ENCODE measurements at regions not wholly inside any gene's neighbourhood (a gene's known extent, or its start where the extent isn't known, plus 50 kb on each side); places are given as distances from the start of the nearest gene placed in this dataset.

GRCh38 chr5:173453167-173453566 lies 125.0 kb upstream of the STC2 start:
- no peak overlapping the region for H3K4me3 ChIP-seq (ENCODE audit: low read depth, low read length, poor library complexity, severe bottlenecking)
- intact Hi-C loops (cut with micrococcal nuclease; ENCODE audit: unreplicated experiment): no loop called here
- ChIA-PET POLR2A (ENCODE audit: low non-redundant PET) (no interaction called here), CTCF (no interaction called here)
- H3K4me1 ChIP-seq (ENCODE audit: insufficient read depth, low read length, poor library complexity, severe bottlenecking): no peaks in the 10 kb centered on the region
- no peaks in the 10 kb centered on the region for H3K27me3 ChIP-seq (replicated peaks; ENCODE audit: insufficient read depth, low read depth, low read length, poor library complexity)
- TF ChIP-seq EZH2 (IDR thresholded peaks at IDR 0.05; ENCODE audit: borderline replicate concordance, low read depth, low read length, poor library complexity, severe bottlenecking) (no peak), CTCF (conservative IDR thresholded peaks at IDR 0.05; ENCODE audit: low read depth, low read length) (no peak)
- DNase-seq (ENCODE audit: low spot score): no peak
- BruUV-seq (replicated peaks): no TSS peak
- no peaks in the 10 kb centered on the region for H3K9me3 ChIP-seq (ENCODE audit: low read depth, low read length, poor library complexity, severe bottlenecking)
- H3K27ac ChIP-seq (ENCODE audit: low read depth, low read length, poor library complexity, severe bottlenecking): no peak overlapping the region
- H3K36me3 ChIP-seq (ENCODE audit: insufficient read depth, low read length, poor library complexity, severe bottlenecking): no peaks in the 10 kb centered on the region

DNA sequence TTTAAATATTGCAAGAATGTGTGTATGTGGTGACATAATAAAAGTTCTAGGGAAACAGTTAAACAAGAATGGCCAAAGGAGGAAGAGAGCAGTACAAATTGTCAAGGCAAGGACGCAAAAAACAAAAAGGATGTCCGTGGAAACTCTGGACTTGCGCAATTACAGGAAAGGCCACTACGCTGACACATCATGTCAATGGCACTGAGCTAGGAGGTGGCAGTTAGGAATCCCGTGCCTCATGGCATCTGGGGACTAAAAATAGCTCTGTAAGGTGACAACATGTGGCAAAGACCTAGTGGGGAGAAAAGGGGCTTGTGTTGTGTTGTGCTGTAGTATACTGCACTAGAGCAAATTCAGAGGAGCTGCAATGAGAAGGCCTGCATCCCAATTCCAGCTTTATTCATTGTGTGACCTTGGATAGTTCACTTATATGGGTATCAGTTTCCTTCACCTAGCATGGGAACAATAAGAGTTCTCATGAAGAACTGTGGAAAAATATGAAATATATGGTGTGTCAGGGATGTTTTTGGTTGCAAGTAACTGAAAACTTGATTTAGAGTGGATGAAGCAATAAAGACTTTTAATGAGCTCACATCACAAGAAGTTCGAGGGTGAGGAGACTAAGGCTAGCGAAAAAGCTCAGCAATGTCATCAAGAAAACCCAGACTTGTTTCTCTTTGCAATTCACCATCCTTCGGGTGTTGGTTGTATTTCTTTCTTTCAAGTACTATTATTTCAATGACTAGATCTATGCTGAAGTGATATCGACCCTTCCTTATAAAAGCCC lies 124.1 kb upstream of the STC2 start:
- POLR2A ChIA-PET (ENCODE audit: low non-redundant PET): no interaction called here
- intact Hi-C loops (cut with micrococcal nuclease; ENCODE audit: unreplicated experiment): no loop called here
- no peaks in the 10 kb centered on the region for H3K9me3 ChIP-seq (ENCODE audit: low read depth, low read length, poor library complexity, severe bottlenecking)
- no peak for DNase-seq (ENCODE audit: low spot score)
- no peak overlapping the region for H3K4me3 ChIP-seq (ENCODE audit: low read depth, low read length, poor library complexity, severe bottlenecking)
- no peak overlapping the region for H3K27ac ChIP-seq (ENCODE audit: low read depth, low read length, poor library complexity, severe bottlenecking)
- H3K36me3 ChIP-seq (ENCODE audit: insufficient read depth, low read length, poor library complexity, severe bottlenecking): no peaks in the 10 kb centered on the region
- no TSS peak for BruUV-seq (replicated peaks)
- H3K27me3 ChIP-seq (replicated peaks; ENCODE audit: insufficient read depth, low read depth, low read length, poor library complexity): no peaks in the 10 kb centered on the region
- TF ChIP-seq CTCF (conservative IDR thresholded peaks at IDR 0.05; ENCODE audit: low read depth, low read length): no peak
- no peak for TF ChIP-seq EZH2 (IDR thresholded peaks at IDR 0.05; ENCODE audit: borderline replicate concordance, low read depth, low read length, poor library complexity, severe bottlenecking)
- H3K4me1 ChIP-seq (ENCODE audit: insufficient read depth, low read length, poor library complexity, severe bottlenecking): no peaks in the 10 kb centered on the region
- CTCF ChIA-PET: no interaction called here

- Histone ChIP-seq H3K27me3 (replicated peaks; ENCODE audit: insufficient read depth, low read depth, low read length, poor library complexity) (no peaks in the 10 kb centered on the region), H3K4me3 (ENCODE audit: low read depth, low read length, poor library complexity, severe bottlenecking) (no peak overlapping the region), H3K27ac (ENCODE audit: low read depth, low read length, poor library complexity, severe bottlenecking) (no peak overlapping the region), H3K9me3 (ENCODE audit: low read depth, low read length, poor library complexity, severe bottlenecking) (no peaks in the 10 kb centered on the region), H3K4me1 (ENCODE audit: insufficient read depth, low read length, poor library complexity, severe bottlenecking) (no peaks in the 10 kb centered on the region), H3K36me3 (ENCODE audit: insufficient read depth, low read length, poor library complexity, severe bottlenecking) (no peaks in the 10 kb centered on the region)
- no peak for TF ChIP-seq EZH2 (IDR thresholded peaks at IDR 0.05; ENCODE audit: borderline replicate concordance, low read depth, low read length, poor library complexity, severe bottlenecking)
- TF ChIP-seq CTCF (conservative IDR thresholded peaks at IDR 0.05; ENCODE audit: low read depth, low read length): no peak
- no peak for DNase-seq (ENCODE audit: low spot score)
- intact Hi-C loops (cut with micrococcal nuclease; ENCODE audit: unreplicated experiment): no loop called here
- ChIA-PET POLR2A (ENCODE audit: low non-redundant PET) (no interaction called here), CTCF (no interaction called here)
- BruUV-seq (replicated peaks): no TSS peak
Measured at GRCh38 chr5:173451651-173452050, 123.4 kb upstream of the STC2 start.
